GM11168 (cell line): ENCODE measurements at regions not wholly inside any gene's neighbourhood (a gene's known extent, or its start where the extent isn't known, plus 50 kb on each side); places are given as distances from the start of the nearest gene placed in this dataset.
"Not testable (repeated sequence)": the region's sequence is repeated elsewhere in the genome, so short reads cannot be mapped to it uniquely, and the experiment has no call there.

ENCODE experiments used
- in situ Hi-C: fragments of 300-500 bp; cut with MboI; formaldehyde crosslinking; loops from one replicate; pipeline ENCODE4 v1.12.0; 2022; ENCODE audit warnings: low sequenced_read_pairs; ENCODE audit not compliant: unreplicated experiment

DNA sequence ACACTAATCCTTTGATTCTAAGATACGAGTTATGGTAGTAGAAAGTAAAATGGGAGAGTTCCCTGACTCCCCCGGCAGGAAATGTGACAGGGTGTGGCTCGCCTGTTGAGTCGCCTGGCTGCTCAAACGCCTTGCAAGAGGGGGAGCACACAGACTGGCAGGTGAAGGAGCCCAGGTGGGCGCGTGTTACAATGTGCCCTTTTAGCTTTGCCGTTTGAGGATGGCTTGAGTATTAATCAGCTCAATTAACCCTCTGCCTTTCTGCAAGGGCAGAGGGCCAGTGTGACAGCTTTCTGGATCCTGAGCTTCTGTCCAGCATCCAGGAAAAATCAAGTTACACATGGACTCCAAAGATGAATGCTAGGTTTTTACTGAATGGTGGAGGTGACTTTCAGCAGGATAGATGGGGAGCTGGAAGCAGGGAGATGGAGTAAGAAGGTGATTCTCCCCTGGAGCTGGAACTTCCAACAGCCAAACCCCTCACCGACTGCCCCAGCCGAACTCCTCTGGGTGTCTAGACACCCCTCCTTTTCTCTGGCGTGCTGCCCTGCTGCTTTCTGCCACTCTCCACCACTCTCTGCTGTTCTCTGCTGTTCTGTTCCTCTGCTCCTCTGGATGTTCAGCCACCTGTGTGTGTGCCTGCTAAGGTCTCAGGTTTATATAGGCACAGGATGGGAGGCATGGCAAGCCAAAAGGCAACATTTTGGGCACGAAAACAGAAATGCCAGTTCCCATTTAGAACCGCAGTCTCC lies 548.8 kb upstream of the KCND2 start:
- in situ Hi-C loops: no loop called here

DNA sequence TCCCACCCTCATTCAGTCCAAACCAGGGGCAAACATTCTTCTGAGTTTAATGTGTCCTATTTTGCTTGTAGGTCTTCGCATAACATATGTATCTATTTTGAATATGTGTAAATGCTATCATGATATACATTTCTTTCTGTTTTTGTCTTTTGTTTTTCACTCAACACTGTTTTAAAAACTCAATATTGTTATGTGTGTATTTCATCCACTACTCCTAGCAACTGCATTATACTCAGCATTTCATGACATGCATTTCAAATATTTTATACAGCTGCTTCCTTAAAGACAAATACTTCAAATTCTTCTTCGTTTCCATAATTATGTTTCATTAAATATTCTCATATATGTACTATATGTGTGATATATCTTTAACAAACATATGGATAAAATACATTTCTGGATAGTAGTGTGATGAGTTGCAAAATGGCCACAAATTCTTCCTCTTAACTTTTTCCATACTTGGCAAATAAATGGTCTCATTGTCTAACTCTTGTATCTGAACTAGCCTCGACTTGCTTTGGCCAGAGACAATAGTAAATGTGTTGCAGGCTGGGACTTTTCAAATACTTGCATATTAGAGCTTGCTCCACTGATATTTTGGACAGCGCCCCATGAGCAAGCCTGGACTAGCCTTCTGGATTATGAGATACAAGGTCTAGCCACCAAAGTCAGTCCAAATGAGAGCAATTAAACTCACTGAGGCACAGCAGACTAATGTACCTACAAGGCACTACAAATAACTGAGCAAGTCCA lies 539.7 kb upstream of the KCND2 start:
- in situ Hi-C loops: no loop called here

DNA sequence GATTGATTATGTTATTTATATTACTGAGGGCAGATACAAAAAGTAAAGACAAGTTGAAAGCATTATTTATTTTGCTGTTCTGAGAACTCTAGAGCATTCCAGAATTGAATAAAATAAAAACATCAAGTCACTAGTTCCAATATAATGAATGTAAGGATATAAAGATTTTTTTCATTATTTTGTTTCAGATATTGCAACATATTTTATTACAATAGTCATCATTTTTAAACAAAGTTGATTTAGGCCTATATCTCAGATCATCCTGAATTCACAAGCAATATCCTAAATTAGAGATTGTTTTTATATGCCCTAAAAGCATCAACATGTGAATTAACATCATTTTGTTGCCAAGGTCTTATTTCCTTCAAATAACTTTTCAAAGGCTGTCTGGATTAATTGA lies 535.6 kb upstream of the KCND2 start:
- in situ Hi-C loops: no loop called here

DNA sequence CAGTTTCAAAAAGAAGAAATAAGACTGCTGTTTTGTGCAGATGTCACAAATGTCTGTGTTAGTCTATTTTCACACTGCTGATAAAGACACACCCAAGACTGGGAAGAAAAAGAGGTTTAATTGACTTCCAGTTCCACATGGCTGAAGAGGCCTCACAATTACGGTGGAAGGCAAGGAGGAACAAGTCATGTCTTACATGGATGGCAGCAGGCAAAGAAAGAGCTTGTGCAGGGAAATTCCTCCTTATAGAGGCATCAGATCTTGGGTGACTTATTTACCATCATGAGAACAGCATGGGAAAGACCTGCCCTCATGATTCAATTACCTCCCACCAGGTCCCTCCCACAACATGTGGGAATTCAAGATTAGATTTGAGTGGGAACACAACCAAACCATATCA lies 527.7 kb upstream of the KCND2 start:
- in situ Hi-C loops: not testable (repeated sequence)

DNA sequence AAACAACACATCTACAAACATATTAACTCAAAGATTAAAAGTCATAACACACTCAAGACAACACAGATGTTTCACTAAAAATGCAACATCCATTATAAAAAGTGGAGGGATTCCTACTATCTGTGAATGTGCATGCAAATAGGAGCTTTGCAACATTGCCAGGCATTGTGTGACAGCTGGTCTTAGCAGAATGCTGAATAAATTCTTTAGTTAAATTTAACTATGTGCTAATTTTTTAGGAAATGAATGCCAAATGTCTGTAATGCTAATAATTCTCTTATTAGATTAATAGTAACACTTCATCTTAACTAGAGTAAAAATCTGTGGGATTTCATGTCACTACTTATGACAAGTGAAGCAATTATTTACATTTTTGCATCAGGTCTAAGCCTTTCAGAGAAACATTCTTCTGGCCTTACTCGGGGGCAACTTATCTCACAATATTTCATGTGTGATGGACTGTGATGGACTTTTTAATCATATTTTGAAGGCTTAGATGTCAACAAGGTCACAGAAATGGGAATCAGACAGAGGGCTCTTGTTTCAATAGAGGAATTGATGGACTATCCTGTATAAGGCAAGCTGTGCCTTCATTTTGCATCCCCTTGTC lies 524.6 kb upstream of the KCND2 start:
- in situ Hi-C loops: no loop called here

DNA sequence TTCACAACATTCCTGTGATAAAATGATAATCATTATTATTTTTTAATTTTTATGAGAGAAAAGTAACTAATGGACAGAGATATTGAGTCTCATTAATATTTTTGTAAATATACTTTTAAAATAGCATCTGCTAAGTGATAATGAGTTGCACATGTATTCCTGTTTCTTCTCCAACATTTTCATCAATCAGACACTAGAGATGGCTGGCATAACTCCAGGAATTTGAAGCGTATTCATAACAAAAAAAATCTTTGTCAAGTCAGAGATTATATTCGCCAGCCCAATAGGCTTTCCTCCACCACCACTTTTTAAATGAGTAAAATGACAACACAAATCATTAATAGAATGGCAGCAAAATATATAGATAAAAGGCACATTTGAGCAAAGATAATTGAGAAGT lies 524.0 kb upstream of the KCND2 start:
- in situ Hi-C loops: no loop called here

DNA sequence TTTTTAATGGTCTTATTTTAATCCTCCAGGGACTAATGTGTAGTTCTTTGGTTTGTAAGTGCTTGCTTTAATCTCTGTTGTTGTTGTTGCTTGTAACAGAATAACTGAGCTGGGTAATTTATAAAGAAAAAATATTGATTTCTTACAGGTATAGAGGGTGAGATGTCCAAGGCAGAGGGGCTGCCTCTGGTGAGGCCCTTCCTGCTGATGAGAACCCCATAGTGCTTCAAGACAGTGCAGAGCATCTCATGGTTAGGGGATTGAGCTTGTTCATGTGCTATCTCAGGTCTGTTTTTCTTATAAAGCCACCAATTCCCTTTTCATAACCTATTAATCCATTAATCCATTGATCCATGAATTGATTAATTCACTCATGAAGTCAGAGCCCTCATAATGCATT lies 516.3 kb upstream of the KCND2 start:
- in situ Hi-C loops: no loop called here

DNA sequence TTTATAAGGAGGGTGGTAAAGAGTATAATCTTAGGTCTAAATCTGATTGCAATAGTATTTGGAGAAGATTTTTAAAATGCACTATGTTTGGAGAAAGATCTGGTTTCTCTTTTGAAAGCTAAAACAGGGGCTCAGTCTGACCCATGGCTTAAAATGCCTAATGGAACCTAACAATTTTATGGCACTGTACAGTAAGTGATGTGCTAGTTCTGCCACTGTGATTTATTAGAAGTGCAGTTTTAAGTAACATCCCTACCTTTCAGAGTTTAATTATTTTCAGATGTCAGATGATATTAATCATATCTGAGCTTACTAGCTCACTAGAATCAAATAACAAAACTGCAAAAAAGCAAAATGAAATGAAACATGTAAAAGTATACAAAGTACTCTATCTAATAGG lies 514.7 kb upstream of the KCND2 start:
- in situ Hi-C loops: no loop called here

DNA sequence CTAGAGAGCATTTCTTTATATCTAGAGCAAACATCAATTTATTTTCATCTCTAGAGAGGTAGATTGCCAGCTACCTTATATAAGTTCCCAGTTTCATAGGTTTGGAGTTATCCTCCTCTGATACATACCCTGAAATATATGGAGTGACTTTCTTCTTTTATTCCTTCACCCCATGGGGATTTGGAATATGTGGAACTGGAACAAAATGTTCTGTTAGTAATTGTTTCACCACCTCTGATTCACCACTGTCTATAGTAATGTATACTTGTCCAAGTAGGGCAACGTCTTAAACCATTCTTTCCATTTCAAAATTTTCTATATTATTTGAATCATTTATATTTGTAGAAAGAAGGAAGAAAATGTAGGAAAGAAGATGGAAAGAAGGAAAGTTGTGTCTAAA lies 511.2 kb upstream of the KCND2 start:
- in situ Hi-C loops: no loop called here

DNA sequence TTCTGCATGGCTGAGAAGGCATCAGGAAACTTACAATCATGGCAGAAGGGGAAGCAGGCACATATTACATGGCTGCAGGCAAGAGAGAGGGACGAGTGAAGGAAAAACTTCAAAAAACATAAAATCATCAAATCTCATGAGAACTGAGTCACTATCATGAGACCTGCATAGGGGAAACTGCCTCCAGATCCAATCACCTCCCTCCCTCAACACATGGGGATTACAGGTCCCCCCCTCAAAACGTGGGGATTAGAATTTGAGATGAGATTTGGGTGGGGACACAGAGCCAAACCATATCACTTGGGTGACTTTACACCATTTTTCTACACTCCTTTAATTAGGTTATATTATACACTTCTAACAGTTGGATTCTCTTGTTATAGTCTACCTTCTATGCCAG lies 490.7 kb upstream of the KCND2 start:
- in situ Hi-C loops: no loop called here

DNA sequence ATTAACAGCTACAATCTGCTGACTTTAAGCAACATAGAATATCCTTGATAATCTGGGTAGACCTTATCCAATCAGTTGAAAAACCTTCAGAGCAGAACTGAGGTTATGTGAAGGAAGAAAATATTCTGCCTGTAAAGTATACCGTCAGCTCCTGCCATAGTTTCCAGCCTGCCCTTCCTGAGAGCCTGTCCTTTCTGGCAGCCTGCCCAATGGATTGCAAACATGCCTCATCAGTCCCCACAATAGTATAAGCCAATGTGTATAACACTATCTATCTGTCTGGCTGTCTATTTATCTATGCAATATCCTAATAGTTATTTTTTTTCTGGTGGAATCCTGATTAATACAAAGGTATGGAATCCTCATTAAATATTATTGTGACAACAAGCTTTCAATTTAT lies 489.2 kb upstream of the KCND2 start:
- in situ Hi-C loops: no loop called here

DNA sequence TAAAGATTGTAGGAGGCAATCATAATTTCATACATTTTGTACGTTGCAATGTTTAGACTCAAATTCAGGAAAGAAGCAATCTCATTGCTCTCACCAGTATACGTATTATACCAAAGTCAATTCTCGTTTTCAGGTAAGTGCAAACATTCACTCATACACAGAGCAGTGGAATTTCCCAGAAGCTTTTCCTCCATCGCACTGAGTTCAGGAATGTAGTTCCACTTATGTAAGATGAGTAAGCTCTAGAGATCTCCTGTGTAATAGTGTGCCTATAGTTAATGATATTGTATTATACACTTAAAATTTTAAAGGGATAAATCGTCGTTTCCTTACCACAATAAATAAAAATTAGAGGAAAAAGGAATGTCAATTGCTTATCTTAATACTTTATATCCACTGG lies 470.8 kb upstream of the KCND2 start:
- in situ Hi-C loops: no loop called here

DNA sequence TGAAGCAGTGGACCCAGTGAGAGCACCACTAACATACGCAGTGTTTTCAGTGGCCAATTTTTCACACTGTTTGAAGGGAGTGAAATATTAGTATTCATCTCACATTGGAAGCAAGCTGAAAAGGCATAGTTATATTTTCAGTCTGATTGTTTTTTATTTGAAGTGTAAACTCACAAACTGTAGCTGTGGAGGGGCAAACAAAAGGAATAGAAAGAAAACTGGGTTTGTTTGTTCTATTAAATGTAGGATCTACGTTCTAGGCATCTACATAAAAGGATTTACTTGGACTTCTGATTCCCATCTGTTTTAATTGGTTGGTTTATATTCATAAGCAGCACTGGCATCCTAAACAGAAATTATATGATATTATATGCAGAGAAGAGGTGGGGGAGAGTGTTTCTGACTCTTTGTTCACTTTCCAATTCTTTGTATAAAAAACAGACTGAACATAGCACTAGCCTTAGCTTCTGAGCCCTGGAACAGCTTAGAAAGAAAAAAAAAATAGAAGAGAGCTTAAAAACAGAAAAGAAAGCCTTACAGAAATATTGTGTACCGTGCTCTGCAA lies 447.8 kb upstream of the KCND2 start:
- in situ Hi-C loops: no loop called here

DNA sequence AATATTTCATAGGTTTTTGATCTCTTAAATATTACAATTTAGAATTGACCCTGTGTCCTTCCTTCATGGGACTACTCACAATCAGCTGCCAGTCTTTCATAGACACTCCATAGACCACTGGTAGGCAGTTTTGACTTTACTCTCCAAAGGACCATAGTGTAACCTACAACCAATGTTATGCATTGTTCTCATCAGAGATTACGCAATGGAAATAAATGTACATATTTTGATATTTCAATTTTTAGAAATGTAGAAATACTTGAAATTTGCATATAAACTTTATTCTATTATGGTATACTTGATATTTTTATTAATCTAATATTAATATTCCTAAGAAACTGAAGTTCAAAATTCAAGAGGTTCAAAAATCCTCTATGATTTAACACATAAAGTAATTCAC lies 446.4 kb upstream of the KCND2 start:
- in situ Hi-C loops: no loop called here

DNA sequence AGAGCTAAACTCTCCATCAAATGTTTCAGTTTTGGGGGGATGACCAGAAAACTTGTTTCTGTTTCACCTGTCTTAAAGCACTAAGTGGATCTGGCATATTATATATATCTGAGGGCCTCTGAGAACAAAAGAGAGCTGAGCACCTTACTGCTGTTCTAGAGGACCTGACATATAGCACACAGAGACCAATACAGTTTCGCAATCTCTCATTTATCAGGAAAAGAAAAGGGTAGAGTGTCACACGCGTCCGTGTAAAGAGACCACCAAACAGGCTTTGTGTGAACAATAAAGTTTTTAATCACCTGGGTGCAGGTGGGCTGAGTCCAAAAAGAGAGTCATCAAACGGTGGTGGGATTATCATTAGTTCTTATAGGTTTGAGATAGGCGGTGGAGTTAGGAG lies 434.5 kb upstream of the KCND2 start:
- in situ Hi-C loops: no loop called here

DNA sequence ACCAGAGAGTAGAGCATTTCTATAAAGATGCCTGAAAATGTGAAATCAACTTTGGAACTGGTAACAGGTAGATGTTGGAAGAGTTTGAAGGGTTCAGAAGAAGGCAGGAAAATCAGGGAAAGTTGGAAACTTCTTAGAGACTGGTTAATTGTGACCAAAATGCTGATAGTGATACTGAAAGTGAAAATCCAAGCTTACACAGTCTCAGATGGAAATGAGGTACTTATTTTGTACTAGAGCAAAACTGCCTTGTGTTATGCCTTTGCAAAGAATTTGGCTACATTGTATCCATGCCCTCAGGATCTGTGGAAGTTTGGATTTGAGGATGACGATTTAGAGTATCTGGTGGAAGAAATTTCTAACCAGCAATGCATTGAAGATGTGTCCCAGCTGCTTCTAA lies 430.6 kb upstream of the KCND2 start:
- in situ Hi-C loops: no loop called here

DNA sequence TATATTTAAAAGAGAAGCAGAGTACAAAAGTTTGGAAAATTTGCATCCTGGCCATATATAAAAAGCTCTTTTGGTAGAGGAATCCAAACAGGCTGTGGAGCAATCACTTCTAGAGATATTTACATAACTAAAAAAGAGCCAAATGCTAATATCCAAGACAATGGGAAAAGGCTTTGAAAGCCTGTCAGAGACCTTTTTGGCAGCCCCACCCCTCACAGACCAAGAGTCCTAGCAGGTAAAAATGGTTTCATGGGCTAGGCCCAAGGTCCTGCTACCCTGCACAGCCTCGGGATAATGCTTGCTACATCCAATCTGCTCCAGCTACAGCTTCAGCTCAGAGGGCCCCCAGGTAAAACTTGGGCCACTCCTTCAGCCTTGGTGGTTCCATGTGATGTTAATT lies 430.2 kb upstream of the KCND2 start:
- in situ Hi-C loops: no loop called here

DNA sequence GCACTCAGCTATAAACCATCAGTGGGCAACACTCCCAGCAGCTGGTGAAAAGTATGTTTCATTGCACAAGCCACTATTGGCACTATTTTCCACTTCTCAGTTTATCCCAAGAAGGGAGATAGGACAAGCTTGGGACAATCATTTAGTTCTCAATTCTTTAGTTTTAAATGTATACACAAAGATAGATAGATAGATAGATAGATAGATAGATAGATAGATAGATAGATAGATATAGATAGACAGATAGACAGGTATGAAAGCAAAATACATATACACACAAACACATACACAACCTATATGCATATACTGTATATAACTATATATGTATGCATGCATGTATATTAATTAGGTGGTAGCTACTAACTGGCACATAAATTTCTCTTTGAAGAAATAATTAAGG lies 411.6 kb upstream of the KCND2 start:
- in situ Hi-C loops: no loop called here

DNA sequence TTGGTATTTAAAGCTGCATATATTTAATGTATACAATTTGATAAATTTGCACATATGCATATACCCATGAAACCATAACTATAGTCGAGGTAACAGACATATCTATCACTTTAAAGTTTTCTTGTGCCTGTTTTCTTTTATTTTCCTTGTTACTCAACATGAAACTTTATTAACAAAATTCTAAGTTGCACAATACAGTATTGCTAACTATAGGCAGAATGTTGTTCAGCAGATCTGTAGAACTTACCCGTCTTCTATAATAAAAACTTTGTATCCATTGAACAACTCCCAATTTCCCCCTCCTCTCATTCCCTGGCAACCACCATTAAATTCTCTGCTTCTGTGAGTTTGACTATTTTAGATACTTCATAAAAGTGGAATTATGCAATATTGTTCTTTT lies 404.6 kb upstream of the KCND2 start:
- in situ Hi-C loops: no loop called here

DNA sequence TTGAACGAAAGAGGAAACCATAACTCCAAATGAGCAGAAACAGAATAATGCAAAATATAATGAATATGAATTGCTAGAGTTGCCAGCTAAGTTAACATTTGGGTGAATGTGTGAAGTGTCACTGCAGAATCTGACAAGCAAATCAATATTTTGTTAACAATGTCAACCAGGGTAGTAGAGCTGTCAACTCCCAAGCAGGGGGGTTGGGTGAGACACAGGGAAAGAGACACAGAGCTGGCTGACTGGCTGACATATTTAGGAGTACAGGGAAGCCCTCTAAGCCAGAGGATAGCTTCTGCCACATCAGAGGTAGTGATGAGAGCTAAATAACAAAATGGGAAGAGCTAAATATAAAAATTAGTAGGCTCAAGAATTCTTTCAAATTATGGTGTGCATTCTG lies 393.1 kb upstream of the KCND2 start:
- in situ Hi-C loops: no loop called here

DNA sequence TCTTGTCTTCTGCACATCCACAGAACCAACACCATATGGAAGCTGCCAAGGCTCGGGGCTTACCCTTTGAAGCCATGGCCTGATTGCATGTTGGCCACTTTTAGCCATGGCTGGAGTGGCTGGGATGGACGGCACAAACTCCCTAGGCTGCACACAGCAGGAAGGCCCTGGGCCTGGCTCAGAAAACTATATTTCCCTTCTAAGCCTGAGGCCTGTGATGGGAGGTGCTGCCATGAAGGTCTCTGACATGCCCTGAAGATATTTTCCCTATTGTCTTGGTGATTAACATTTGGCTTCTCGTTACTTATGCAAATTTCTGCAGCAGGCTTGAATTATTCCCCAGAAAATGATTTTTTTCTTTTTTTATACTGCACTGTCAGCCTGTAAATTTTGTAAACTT lies 387.0 kb upstream of the KCND2 start:
- in situ Hi-C loops: no loop called here
